ENCODE measurements at regions not wholly inside any gene's neighbourhood (a gene's known extent, or its start where the extent isn't known, plus 50 kb on each side); places are given as distances from the start of the nearest gene placed in this dataset.

- POLR2A ChIA-PET = no interaction called here
- FAIRE-seq = no peak
- Histone ChIP-seq H3K4me2 (no peak overlapping the region), H3K27ac (no peak overlapping the region), H3K4me3 (no peak overlapping the region), H3K4me1 (no peaks in the 10 kb centered on the region; the same call in 2 of the 3 replicates), H3K9me3 (no peaks in the 10 kb centered on the region)
- 91% methylated on average over 3 of the region's 3 CpGs for WGBS (ENCODE audit: missing lambda C conversion rate)
- TF ChIP-seq JUNB (IDR thresholded peaks at IDR 0.05) (no peak), POLR2AphosphoS2 (conservative IDR thresholded peaks at IDR 0.05; ENCODE audit: low read length) (no peak), TP53 (CRISPR knock-in tag; IDR thresholded peaks at IDR 0.05) (no peak), KDM5A (IDR thresholded peaks at IDR 0.05) (no peak), FOSL2 (IDR thresholded peaks at IDR 0.05) (no peak), FOSL2 (CRISPR knock-in tag; IDR thresholded peaks at IDR 0.05) (no peak), TFCP2L1 (CRISPR knock-in tag; IDR thresholded peaks at IDR 0.05) (no peak), RCOR1 (IDR thresholded peaks at IDR 0.05; ENCODE audit: low read depth, low read length) (no peak), CBX2 (IDR thresholded peaks at IDR 0.05; ENCODE audit: borderline replicate concordance, low read depth) (no peak), GATA3 (IDR thresholded peaks at IDR 0.05; ENCODE audit: borderline replicate concordance) (no peak), ESRRA (IDR thresholded peaks at IDR 0.05; ENCODE audit: borderline replicate concordance, low read length) (no peak), SREBF2 (IDR thresholded peaks at IDR 0.05) (no peak), BCL3 (IDR thresholded peaks at IDR 0.05) (no peak), CHD4 (IDR thresholded peaks at IDR 0.05; ENCODE audit: borderline replicate concordance) (no peak), ATOH8 (CRISPR knock-in tag; IDR thresholded peaks at IDR 0.05; ENCODE audit: low read depth) (no peak), PHF8 (IDR thresholded peaks at IDR 0.05; ENCODE audit: borderline replicate concordance, low read depth) (no peak), HMGXB4 (CRISPR knock-in tag; IDR thresholded peaks at IDR 0.05; ENCODE audit: borderline replicate concordance) (no peak), ELK1 (IDR thresholded peaks at IDR 0.05; ENCODE audit: low read depth, low read length) (no peak), MYC (IDR thresholded peaks at IDR 0.05; ENCODE audit: borderline replicate concordance, low read length) (no peak), ZSCAN20 (CRISPR knock-in tag; IDR thresholded peaks at IDR 0.05) (no peak)
- DNase-seq (ENCODE audit: low read depth in 1 of 2, low spot score in 1 of 2) = no peak
- no peak for ATAC-seq
- CTCF ChIA-PET = interaction anchor here (1.1 kb wide), 1 partner anchor 13 kb away, joined by 5 read pairs; no protein-coding TSS in a partner anchor
Observed at GRCh38 chr3:17802950-17803349, 60.5 kb upstream of the TBC1D5 start.

GRCh38 chr3:17801131-17801530 lies 58.7 kb upstream of the TBC1D5 start:
- H3K27ac ChIP-seq = no peak overlapping the region
- WGBS (ENCODE audit: missing lambda C conversion rate) = 85% methylated on average over 1 of the region's 1 CpG
- FAIRE-seq = no peak
- H3K4me2 ChIP-seq = no peak overlapping the region
- H3K4me3 ChIP-seq = no peak overlapping the region
- H3K4me1 ChIP-seq = no peaks in the 10 kb centered on the region; the same call in 2 of the 3 replicates
- DNase-seq (ENCODE audit: low read depth in 1 of 2, low spot score in 1 of 2) = no peak
- no peak for ATAC-seq
- POLR2A ChIA-PET = interaction anchor here (0.7 kb wide), 1 partner anchor 58 kb away, joined by 3 read pairs; the partner anchor contains the start of gene TBC1D5
- no peaks in the 10 kb centered on the region for H3K9me3 ChIP-seq
- CTCF ChIA-PET = interaction anchor here (3.5 kb wide), 1 partner anchor 40 kb away, joined by 12 read pairs; no protein-coding TSS in a partner anchor
- TF ChIP-seq NR3C1 (IDR thresholded peaks at IDR 0.05) = no peak
- no peak for TF ChIP-seq MAX (IDR thresholded peaks at IDR 0.05)
- no peak for TF ChIP-seq MAFK (IDR thresholded peaks at IDR 0.05; ENCODE audit: partially characterized antibody)
- TF ChIP-seq E2F6 (IDR thresholded peaks at IDR 0.05; ENCODE audit: borderline replicate concordance, low read depth) = no peak
- no peak for TF ChIP-seq HES2 (IDR thresholded peaks at IDR 0.05)
- TF ChIP-seq RARB (CRISPR knock-in tag; IDR thresholded peaks at IDR 0.05) = no peak
- TF ChIP-seq ELK1 (IDR thresholded peaks at IDR 0.05; ENCODE audit: low read depth, low read length) = no peak
- TF ChIP-seq ZNF302 (CRISPR knock-in tag; IDR thresholded peaks at IDR 0.05) = no peak
- TF ChIP-seq NFE2L2 (conservative IDR thresholded peaks at IDR 0.05; ENCODE audit: low read length) = no peak
- TF ChIP-seq GATA3 (IDR thresholded peaks at IDR 0.05; ENCODE audit: borderline replicate concordance) = no peak
- TF ChIP-seq BCL3 (IDR thresholded peaks at IDR 0.05) = no peak
- TF ChIP-seq CBX8 (IDR thresholded peaks at IDR 0.05) = no peak
- no peak for TF ChIP-seq RFX5 (IDR thresholded peaks at IDR 0.05)
- no peak for TF ChIP-seq POLR2AphosphoS2 (conservative IDR thresholded peaks at IDR 0.05; ENCODE audit: low read length)
- TF ChIP-seq JUN (IDR thresholded peaks at IDR 0.05) = no peak

Measured in A549 (cell line).